ENCODE measurements at regions not wholly inside any gene's neighbourhood (a gene's known extent, or its start where the extent isn't known, plus 50 kb on each side); places are given as distances from the start of the nearest gene placed in this dataset.
"Not testable (repeated sequence)": the region's sequence is repeated elsewhere in the genome, so short reads cannot be mapped to it uniquely, and the experiment has no call there.

GRCh38 chr1:157288492-157288891 lies 150.3 kb upstream of the ETV3 start:
- no peak for FAIRE-seq

GRCh38 chr1:157288006-157288405 lies 149.8 kb upstream of the ETV3 start:
- FAIRE-seq: no peak

- FAIRE-seq: no peak
Measured at GRCh38 chr1:157287462-157287861, 149.3 kb upstream of the ETV3 start.

- FAIRE-seq: no peak
Measured at GRCh38 chr1:157286646-157287420, 148.6 kb upstream of the ETV3 start.

GRCh38 chr1:157286096-157286495 lies 147.9 kb upstream of the ETV3 start:
- FAIRE-seq: no peak

- no peak for FAIRE-seq
Measured at GRCh38 chr1:157284451-157284850, 146.3 kb upstream of the ETV3 start.

GRCh38 chr1:157279802-157280140 lies 141.6 kb upstream of the ETV3 start:
- no peak for FAIRE-seq

- FAIRE-seq: no peak
Measured at GRCh38 chr1:157279138-157279801, 141.1 kb upstream of the ETV3 start.

- no peak for FAIRE-seq
Measured at GRCh38 chr1:157278383-157279137, 140.4 kb upstream of the ETV3 start.

GRCh38 chr1:157277913-157278312 lies 139.7 kb upstream of the ETV3 start:
- FAIRE-seq: no peak

GRCh38 chr1:157277281-157277680 lies 139.1 kb upstream of the ETV3 start:
- no peak for FAIRE-seq

- FAIRE-seq: no peak
Measured at GRCh38 chr1:157274698-157275534, 136.7 kb upstream of the ETV3 start.

GRCh38 chr1:157272729-157273524 lies 134.7 kb upstream of the ETV3 start:
- FAIRE-seq: no peak

- no peak for FAIRE-seq
Measured at GRCh38 chr1:157272264-157272663, 134.1 kb upstream of the ETV3 start.

GRCh38 chr1:157270705-157271274 lies 132.6 kb upstream of the ETV3 start:
- FAIRE-seq: no peak

GRCh38 chr1:157269656-157270375 lies 131.6 kb upstream of the ETV3 start:
- FAIRE-seq: no peak

GRCh38 chr1:157262891-157263290 lies 124.7 kb upstream of the ETV3 start:
- FAIRE-seq: no peak

GRCh38 chr1:157262422-157262821 lies 124.2 kb upstream of the ETV3 start:
- no peak for FAIRE-seq

- not testable (repeated sequence) for FAIRE-seq
Measured at GRCh38 chr1:157255891-157256290, 117.7 kb upstream of the ETV3 start.

- not testable (repeated sequence) for FAIRE-seq
Measured at GRCh38 chr1:157254183-157254582, 116.0 kb upstream of the ETV3 start.

- no peak for FAIRE-seq
Measured at GRCh38 chr1:157252473-157252872, 114.3 kb upstream of the ETV3 start.
